ENCODE measurements at regions not wholly inside any gene's neighbourhood (a gene's known extent, or its start where the extent isn't known, plus 50 kb on each side); places are given as distances from the start of the nearest gene placed in this dataset.

GRCh38 chr3:40593351-40593750, 68.6 kb downstream of the ZNF621 start:
- TF ChIP-seq CTCF (conservative IDR thresholded peaks at IDR 0.05): no peak
- Mint-ChIP-seq H3K36me3 (ENCODE audit: low read depth) (no peaks in the 10 kb centered on the region), H3K4me3 (no peak overlapping the region), H3K4me1 (no peaks in the 10 kb centered on the region), H3K9me3 (no peaks in the 10 kb centered on the region), H3K27me3 (ENCODE audit: low read depth) (no peaks in the 10 kb centered on the region), H3K27ac (ENCODE audit: unreplicated experiment) (no peak overlapping the region)
- DNase-seq (ENCODE audit: low read depth, low spot score): no peak

- Mint-ChIP-seq H3K27me3 (ENCODE audit: low read depth) (no peaks in the 10 kb centered on the region), H3K4me3 (no peak overlapping the region), H3K27ac (ENCODE audit: unreplicated experiment) (no peak overlapping the region), H3K9me3 (peaks cover 3% of the 10 kb centered on the region), H3K36me3 (ENCODE audit: low read depth) (no peaks in the 10 kb centered on the region), H3K4me1 (no peaks in the 10 kb centered on the region)
- no peak for TF ChIP-seq CTCF (conservative IDR thresholded peaks at IDR 0.05)
- DNase-seq (ENCODE audit: low read depth, low spot score): no peak
These were observed 72.7 kb downstream of the ZNF621 start for GRCh38 chr3:40597441-40597840.

GRCh38 chr3:40598338-40598737, 73.6 kb downstream of the ZNF621 start:
- no peak for TF ChIP-seq CTCF (conservative IDR thresholded peaks at IDR 0.05)
- no peak for DNase-seq (ENCODE audit: low read depth, low spot score)
- H3K4me3 Mint-ChIP-seq: no peak overlapping the region
- peaks cover 3% of the 10 kb centered on the region for H3K9me3 Mint-ChIP-seq
- no peak overlapping the region for H3K27ac Mint-ChIP-seq (ENCODE audit: unreplicated experiment)
- H3K36me3 Mint-ChIP-seq (ENCODE audit: low read depth): no peaks in the 10 kb centered on the region
- H3K4me1 Mint-ChIP-seq: no peaks in the 10 kb centered on the region
- no peaks in the 10 kb centered on the region for H3K27me3 Mint-ChIP-seq (ENCODE audit: low read depth)

- H3K4me1 Mint-ChIP-seq: no peaks in the 10 kb centered on the region
- H3K36me3 Mint-ChIP-seq (ENCODE audit: low read depth): no peaks in the 10 kb centered on the region
- DNase-seq (ENCODE audit: low read depth, low spot score): no peak
- H3K9me3 Mint-ChIP-seq: peaks cover 6% of the 10 kb centered on the region
- TF ChIP-seq CTCF (conservative IDR thresholded peaks at IDR 0.05): no peak
- no peak overlapping the region for H3K27ac Mint-ChIP-seq (ENCODE audit: unreplicated experiment)
- H3K27me3 Mint-ChIP-seq (ENCODE audit: low read depth): no peaks in the 10 kb centered on the region
- no peak overlapping the region for H3K4me3 Mint-ChIP-seq
These were observed 74.2 kb downstream of the ZNF621 start for GRCh38 chr3:40598962-40599361.

GRCh38 chr3:40602778-40603385, 78.1 kb downstream of the ZNF621 start:
- no peak for DNase-seq (ENCODE audit: low read depth, low spot score)
- no peak overlapping the region for H3K4me3 Mint-ChIP-seq
- peaks cover 6% of the 10 kb centered on the region for H3K9me3 Mint-ChIP-seq
- no peak for TF ChIP-seq CTCF (conservative IDR thresholded peaks at IDR 0.05)
- no peak overlapping the region for H3K27ac Mint-ChIP-seq (ENCODE audit: unreplicated experiment)
- no peaks in the 10 kb centered on the region for H3K36me3 Mint-ChIP-seq (ENCODE audit: low read depth)
- H3K27me3 Mint-ChIP-seq (ENCODE audit: low read depth): no peaks in the 10 kb centered on the region
- no peaks in the 10 kb centered on the region for H3K4me1 Mint-ChIP-seq

Data from neural crest cell (in vitro differentiated cells).